Uterus (tissue), 3 donors: ENCODE measurements at regions not wholly inside any gene's neighbourhood (a gene's known extent, or its start where the extent isn't known, plus 50 kb on each side); places are given as distances from the start of the nearest gene placed in this dataset.

Source experiments
- DNase-seq, 2 donors: peaks; one replicate each; pipeline ENCODE4 v3.0.0-alpha.2; 2019 to 2020
- H3K27ac ChIP-seq, 2 donors: fragments of 200-600 bp; sonication (generic); 1 replicate in 1 of 2; 2 replicates in 1 of 2; pipeline ENCODE4 v1.5.1; 2016 to 2018
- H3K27me3 ChIP-seq, 2 donors: fragments of 200-600 bp; sonication (generic); one replicate each; pipeline ENCODE4 v1.5.1; 2018 to 2019; ENCODE audit warnings: control low read depth in 1 of 2
- H3K36me3 ChIP-seq, 2 donors: fragments of 200-600 bp; sonication (generic); one replicate each; pipeline ENCODE4 v1.5.1; 2019; ENCODE audit warnings: control low read depth in 1 of 2
- H3K4me1 ChIP-seq, 2 donors: fragments of 200-600 bp; sonication (generic); one replicate each; pipeline ENCODE4 v1.5.1; 2018 to 2019; ENCODE audit warnings: control low read depth in 1 of 2
- H3K4me3 ChIP-seq, 2 donors: fragments of 200-600 bp; sonication (generic); 1 replicate in 1 of 2; 2 replicates in 1 of 2; pipeline ENCODE4 v1.5.1; 2018 to 2019; ENCODE audit warnings: mild to moderate bottlenecking in 1 of 2
- H3K9me3 ChIP-seq, 2 donors: fragments of 200-600 bp; sonication (generic); one replicate each; pipeline ENCODE4 v1.5.1; 2019; ENCODE audit warnings: control low read depth in 1 of 2
- CTCF ChIP-seq, 4 experiments: fragments of 200-600 bp in 2 of 4; fragments of 450-650 bp in 2 of 4; sonication (generic) in 2 of 4; IDR thresholded peaks; one replicate each; pipeline ENCODE4 v1.5.1; 2016 to 2019; ENCODE audit warnings: antibody characterized with exemption in 4 of 4, mild to moderate bottlenecking in 2 of 4, moderate library complexity in 1 of 4
- POLR2A ChIP-seq, 2 donors: fragments of 450-650 bp; IDR thresholded peaks; one replicate each; pipeline ENCODE4 v1.6.1; 2016; ENCODE audit warnings: antibody characterized with exemption in 2 of 2, mild to moderate bottlenecking in 1 of 2, moderate library complexity in 1 of 2
- intact Hi-C: fragments of 100-400 bp; cut with DNase I; formaldehyde crosslinking; loops from one replicate; pipeline ENCODE4 v1.15.1; 2023; ENCODE audit warnings: low total_unique reads
- donor health status: DM: yes; HTN: yes; CAD: no.

GRCh38 chr9:107681988-107682387 lies 192.4 kb upstream of the KLF4 start:
- no peaks in the 10 kb centered on the region for H3K9me3 ChIP-seq
- H3K4me1 ChIP-seq = no peaks in the 10 kb centered on the region
- no peak for TF ChIP-seq POLR2A (IDR thresholded peaks at IDR 0.05)
- TF ChIP-seq CTCF (IDR thresholded peaks at IDR 0.05) = no peak
- no peak overlapping the region for H3K4me3 ChIP-seq
- intact Hi-C loops = no loop called here
- H3K27ac ChIP-seq = no peak overlapping the region
- H3K36me3 ChIP-seq = no peaks in the 10 kb centered on the region
- no peak for DNase-seq
- H3K27me3 ChIP-seq = no peaks in the 10 kb centered on the region

GRCh38 chr9:107675351-107676259 lies 186.0 kb upstream of the KLF4 start:
- Histone ChIP-seq H3K4me1 (no peaks in the 10 kb centered on the region), H3K27ac (no peak overlapping the region), H3K27me3 (no peaks in the 10 kb centered on the region), H3K36me3 (no peaks in the 10 kb centered on the region), H3K4me3 (no peak overlapping the region), H3K9me3 (no peaks in the 10 kb centered on the region)
- intact Hi-C loops = no loop called here
- TF ChIP-seq CTCF (IDR thresholded peaks at IDR 0.05) = no peak
- TF ChIP-seq POLR2A (IDR thresholded peaks at IDR 0.05) = no peak
- DNase-seq = no peak

GRCh38 chr9:107674721-107675277 lies 185.2 kb upstream of the KLF4 start:
- no peak overlapping the region for H3K27ac ChIP-seq
- no peak overlapping the region for H3K4me3 ChIP-seq
- no peaks in the 10 kb centered on the region for H3K36me3 ChIP-seq
- no peaks in the 10 kb centered on the region for H3K9me3 ChIP-seq
- no peaks in the 10 kb centered on the region for H3K4me1 ChIP-seq
- no peak for DNase-seq
- TF ChIP-seq POLR2A (IDR thresholded peaks at IDR 0.05) = no peak
- intact Hi-C loops = no loop called here
- H3K27me3 ChIP-seq = no peaks in the 10 kb centered on the region

GRCh38 chr9:107673861-107674720 lies 184.5 kb upstream of the KLF4 start:
- Histone ChIP-seq H3K4me3 (no peak overlapping the region), H3K27ac (no peak overlapping the region), H3K4me1 (no peaks in the 10 kb centered on the region), H3K36me3 (no peaks in the 10 kb centered on the region), H3K9me3 (no peaks in the 10 kb centered on the region), H3K27me3 (no peaks in the 10 kb centered on the region)
- DNase-seq = no peak
- intact Hi-C loops = no loop called here
- TF ChIP-seq POLR2A (IDR thresholded peaks at IDR 0.05) = no peak

- intact Hi-C loops = no loop called here
- Histone ChIP-seq H3K36me3 (no peaks in the 10 kb centered on the region), H3K4me3 (no peak overlapping the region), H3K4me1 (no peaks in the 10 kb centered on the region), H3K27me3 (no peaks in the 10 kb centered on the region), H3K9me3 (no peaks in the 10 kb centered on the region), H3K27ac (no peak overlapping the region)
- TF ChIP-seq POLR2A (IDR thresholded peaks at IDR 0.05) (no peak), CTCF (IDR thresholded peaks at IDR 0.05) (no peak)
- no peak for DNase-seq
Observed at GRCh38 chr9:107671588-107671987, 182.0 kb upstream of the KLF4 start.
